OCI-LY3 (cell line): ENCODE measurements at regions not wholly inside any gene's neighbourhood (a gene's known extent, or its start where the extent isn't known, plus 50 kb on each side); places are given as distances from the start of the nearest gene placed in this dataset.

Source experiments
- H2AFZ ChIP-seq: fragments of 200-600, 300-600 bp; shearing (Covaris generic); 2 replicates; pipeline ENCODE4 v1.6.0; 2014; ENCODE audit warnings: antibody characterized with exemption, low read depth, low read length
- H3K27ac ChIP-seq: fragments of 200-600, 300-600 bp; sonication (generic); 2 replicates; pipeline ENCODE4 v1.5.1; 2014; ENCODE audit warnings: mild to moderate bottlenecking, low read length, moderate library complexity, mixed read lengths
- H3K27me3 ChIP-seq: fragments of 200-600, 300-600 bp; sonication (generic); 2 replicates; pipeline ENCODE4 v1.6.1; 2014; ENCODE audit warnings: low read depth, low read length, mixed read lengths
- H3K36me3 ChIP-seq: fragments of 200-600, 300-600 bp; sonication (generic); replicated peaks from 2 replicates; pipeline ENCODE3; 2014; ENCODE audit warnings: low read depth, low read length, mixed read lengths
- H3K4me1 ChIP-seq: fragments of 300-600, 200-600 bp; sonication (generic); 2 replicates; pipeline ENCODE4 v1.6.1; 2014; ENCODE audit warnings: low read length, mixed read lengths
- H3K4me2 ChIP-seq: fragments of 200-600, 300-600 bp; sonication (generic); 2 replicates; pipeline ENCODE4 v1.6.1; 2014; ENCODE audit warnings: low read length, mixed read lengths
- H3K4me3 ChIP-seq: fragments of 300-600, 200-600 bp; sonication (generic); 2 replicates; pipeline ENCODE4 v1.5.1; 2014; ENCODE audit warnings: antibody characterized with exemption, mild to moderate bottlenecking, low read length, moderate library complexity
- H3K79me2 ChIP-seq: fragments of 300-600, 200-600 bp; shearing (Covaris generic); 2 replicates; pipeline ENCODE4 v1.6.1; 2014; ENCODE audit warnings: mild to moderate bottlenecking, low read length, mixed read lengths
- H3K9ac ChIP-seq: fragments of 300-600, 200-600 bp; shearing (Covaris generic); 2 replicates; pipeline ENCODE4 v1.6.0; 2014; ENCODE audit warnings: mild to moderate bottlenecking, low read length, moderate library complexity
- H3K9me3 ChIP-seq: fragments of 200-600, 300-600 bp; shearing (Covaris generic); 2 replicates; pipeline ENCODE4 v1.6.1; 2014; ENCODE audit warnings: low read length, mixed read lengths; ENCODE audit not compliant: insufficient read depth
- H4K20me1 ChIP-seq: fragments of 200-600, 300-600 bp; sonication (generic); 2 replicates; pipeline ENCODE4 v1.6.1; 2016; ENCODE audit warnings: low read length, mixed read lengths; ENCODE audit not compliant: insufficient read depth
- CTCF ChIP-seq: fragments of 200-600, 300-600 bp; sonication (generic); IDR thresholded peaks from 2 replicates; pipeline ENCODE4 v1.5.1; 2014; ENCODE audit warnings: antibody characterized with exemption, low read length, low read depth
- EZH2phosphoT487 ChIP-seq: fragments of 200-600 bp; shearing (Covaris generic); IDR thresholded peaks from 2 replicates; pipeline ENCODE4 v1.6.1; 2018; ENCODE audit warnings: antibody characterized with exemption, mixed run types, low read depth

- no peaks in the 10 kb centered on the region for H4K20me1 ChIP-seq
- no peaks in the 10 kb centered on the region for H3K9me3 ChIP-seq
- H3K4me2 ChIP-seq, result no peak overlapping the region
- H3K4me1 ChIP-seq, result peaks cover 19% of the 10 kb centered on the region
- no peak overlapping the region for H3K4me3 ChIP-seq
- H3K27ac ChIP-seq, result no peak overlapping the region
- TF ChIP-seq EZH2phosphoT487 (no peak), CTCF (no peak)
- H2AFZ ChIP-seq, result no peak overlapping the region
- no peaks in the 10 kb centered on the region for H3K27me3 ChIP-seq
- no peaks in the 10 kb centered on the region for H3K36me3 ChIP-seq
- no peak overlapping the region for H3K9ac ChIP-seq
- no peaks in the 10 kb centered on the region for H3K79me2 ChIP-seq
Measured at GRCh38 chr5:125037530-125037929, 291.1 kb upstream of the ZNF608 start.

DNA sequence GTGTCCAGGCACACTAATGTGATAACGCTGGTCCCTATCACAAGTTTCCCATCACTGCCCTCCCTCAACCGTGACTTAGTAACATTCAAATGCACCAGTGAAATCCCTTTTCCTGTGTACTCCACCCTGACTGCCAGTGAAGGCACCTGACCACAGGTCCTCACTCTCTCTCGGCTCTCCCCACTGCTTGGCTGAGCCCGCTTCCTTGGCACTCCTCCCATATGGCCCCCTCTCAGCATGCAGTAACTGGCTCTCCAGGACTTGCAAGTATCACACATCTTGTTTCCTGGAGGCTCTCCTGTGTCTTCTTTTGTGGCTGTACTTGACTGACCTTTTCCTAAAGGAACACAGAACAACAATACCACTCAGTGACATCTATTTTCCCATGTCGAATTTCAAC lies 292.0 kb upstream of the ZNF608 start:
- Histone ChIP-seq H3K9me3 (no peaks in the 10 kb centered on the region), H2AFZ (no peak overlapping the region), H3K4me2 (no peak overlapping the region), H3K27ac (no peak overlapping the region), H3K9ac (no peak overlapping the region), H3K4me3 (no peak overlapping the region), H4K20me1 (no peaks in the 10 kb centered on the region), H3K36me3 (no peaks in the 10 kb centered on the region), H3K27me3 (no peaks in the 10 kb centered on the region), H3K79me2 (no peaks in the 10 kb centered on the region), H3K4me1 (peaks cover 19% of the 10 kb centered on the region)
- TF ChIP-seq EZH2phosphoT487 (no peak), CTCF (no peak)

GRCh38 chr5:125041798-125042197 lies 295.4 kb upstream of the ZNF608 start:
- Histone ChIP-seq H2AFZ (no peak overlapping the region), H3K27ac (no peak overlapping the region), H3K4me2 (no peak overlapping the region), H3K9ac (no peak overlapping the region), H4K20me1 (no peaks in the 10 kb centered on the region), H3K27me3 (no peaks in the 10 kb centered on the region), H3K79me2 (no peaks in the 10 kb centered on the region), H3K36me3 (no peaks in the 10 kb centered on the region), H3K4me1 (peaks cover 13% of the 10 kb centered on the region), H3K4me3 (no peak overlapping the region), H3K9me3 (no peaks in the 10 kb centered on the region)
- TF ChIP-seq CTCF (no peak), EZH2phosphoT487 (no peak)

GRCh38 chr5:125042261-125042890 lies 295.9 kb upstream of the ZNF608 start:
- Histone ChIP-seq H3K27ac (no peak overlapping the region), H3K9me3 (no peaks in the 10 kb centered on the region), H3K9ac (no peak overlapping the region), H3K36me3 (no peaks in the 10 kb centered on the region), H4K20me1 (no peaks in the 10 kb centered on the region), H3K4me2 (no peak overlapping the region), H3K79me2 (no peaks in the 10 kb centered on the region), H2AFZ (no peak overlapping the region), H3K27me3 (no peaks in the 10 kb centered on the region), H3K4me1 (peaks cover 8% of the 10 kb centered on the region), H3K4me3 (no peak overlapping the region)
- no peak for TF ChIP-seq EZH2phosphoT487
- TF ChIP-seq CTCF, result no peak
